ENCODE measurements at regions not wholly inside any gene's neighbourhood (a gene's known extent, or its start where the extent isn't known, plus 50 kb on each side); places are given as distances from the start of the nearest gene placed in this dataset.

DNA sequence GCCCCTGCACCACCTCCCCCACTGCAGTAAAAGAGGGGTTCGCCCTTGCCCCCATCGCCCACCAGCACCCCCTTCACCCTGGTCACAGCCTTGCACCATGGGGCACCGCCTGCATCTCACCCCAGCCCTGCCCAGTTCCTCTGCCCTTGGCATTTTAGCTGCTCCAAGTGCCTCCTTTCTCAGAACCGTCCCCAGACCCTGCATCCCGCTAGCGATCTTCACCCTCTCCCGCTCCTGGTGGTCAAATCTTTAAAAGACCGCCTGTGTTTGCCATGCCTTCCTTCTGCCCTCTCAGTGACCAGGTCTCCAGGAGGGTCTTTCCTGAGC lies 114.7 kb upstream of the OTOS start:
- no peak for TF ChIP-seq EZH2 (IDR thresholded peaks at IDR 0.05; ENCODE audit: insufficient read depth, low read length)
- no peak for TF ChIP-seq CTCF (IDR thresholded peaks at IDR 0.05; ENCODE audit: insufficient read depth, low read depth, low read length)

Data from astrocyte (in vitro differentiated cells and primary cell).